Lower lobe of right lung (tissue), 2 donors: ENCODE measurements at regions not wholly inside any gene's neighbourhood (a gene's known extent, or its start where the extent isn't known, plus 50 kb on each side); places are given as distances from the start of the nearest gene placed in this dataset.

Experiments used
- ATAC-seq, 2 donors: fragments of 200-7000 bp; cut with Tn5 transposase; one replicate each; pipeline ENCODE4 v1.9.1; 2020 to 2022; ENCODE audit warnings: mild to moderate bottlenecking in 2 of 2, moderate library complexity in 2 of 2
- DNase-seq: peaks from one replicate; pipeline ENCODE4 v3.0.0-alpha.2; 2020
- H3K27ac ChIP-seq: fragments of 200-600 bp; one replicate; pipeline ENCODE4 v1.8.0; 2022
- H3K27me3 ChIP-seq: fragments of 200-600 bp; one replicate; pipeline ENCODE4 v1.8.0; 2022; ENCODE audit warnings: low read depth
- H3K36me3 ChIP-seq: fragments of 200-600 bp; one replicate; pipeline ENCODE4 v1.8.0; 2022; ENCODE audit warnings: mild to moderate bottlenecking
- H3K4me1 ChIP-seq: fragments of 200-600 bp; one replicate; pipeline ENCODE4 v1.8.0; 2022
- H3K4me3 ChIP-seq: fragments of 200-600 bp; one replicate; pipeline ENCODE4 v1.8.0; 2022; ENCODE audit warnings: mild to moderate bottlenecking
- H3K9me3 ChIP-seq: fragments of 200-600 bp; one replicate; pipeline ENCODE4 v1.8.0; 2022
- CTCF ChIP-seq: fragments of 200-600 bp; IDR thresholded peaks from one replicate; pipeline ENCODE4 v1.8.0; 2022; ENCODE audit warnings: antibody characterized with exemption, mild to moderate bottlenecking
- intact Hi-C: fragments of 100-400 bp; cut with DNase I; formaldehyde crosslinking; loops from one replicate; pipeline ENCODE4 v1.11.0; 2022
- donor health status: DM: no; HTN: yes; CAD: no; lungs with severe emphysema.

- no peaks in the 10 kb centered on the region for H3K27me3 ChIP-seq
- TF ChIP-seq CTCF = no peak
- ATAC-seq = peak; percentile 80 to 84
- H3K4me1 ChIP-seq = no peaks in the 10 kb centered on the region
- H3K9me3 ChIP-seq = no peaks in the 10 kb centered on the region
- no peaks in the 10 kb centered on the region for H3K36me3 ChIP-seq
- no peak overlapping the region for H3K4me3 ChIP-seq
- H3K27ac ChIP-seq = no peak overlapping the region
- DNase-seq = peak; percentile 49
- intact Hi-C loops = no loop called here
These were observed 212.6 kb downstream of the CLIC5 start for GRCh38 chr6:45803071-45803470.

GRCh38 chr6:45801471-45802289 lies 214.0 kb downstream of the CLIC5 start:
- no peak for TF ChIP-seq CTCF
- DNase-seq = no peak

GRCh38 chr6:45800911-45801310 lies 214.7 kb downstream of the CLIC5 start:
- ATAC-seq (no peak), DNase-seq (no peak)
- Histone ChIP-seq H3K27me3 (no peaks in the 10 kb centered on the region), H3K36me3 (no peaks in the 10 kb centered on the region), H3K4me3 (no peak overlapping the region), H3K9me3 (no peaks in the 10 kb centered on the region), H3K4me1 (no peaks in the 10 kb centered on the region), H3K27ac (no peak overlapping the region)
- no peak for TF ChIP-seq CTCF
- intact Hi-C loops = no loop called here

More at GRCh38 chr6:45801471-45802289, 214.0 kb downstream of the CLIC5 start:
- no peaks in the 10 kb centered on the region for H3K9me3 ChIP-seq
- H3K27ac ChIP-seq = no peak overlapping the region
- ATAC-seq = no peak
- no peaks in the 10 kb centered on the region for H3K4me1 ChIP-seq
- H3K36me3 ChIP-seq = no peaks in the 10 kb centered on the region
- no peaks in the 10 kb centered on the region for H3K27me3 ChIP-seq
- H3K4me3 ChIP-seq = no peak overlapping the region
- intact Hi-C loops = no loop called here

DNA sequence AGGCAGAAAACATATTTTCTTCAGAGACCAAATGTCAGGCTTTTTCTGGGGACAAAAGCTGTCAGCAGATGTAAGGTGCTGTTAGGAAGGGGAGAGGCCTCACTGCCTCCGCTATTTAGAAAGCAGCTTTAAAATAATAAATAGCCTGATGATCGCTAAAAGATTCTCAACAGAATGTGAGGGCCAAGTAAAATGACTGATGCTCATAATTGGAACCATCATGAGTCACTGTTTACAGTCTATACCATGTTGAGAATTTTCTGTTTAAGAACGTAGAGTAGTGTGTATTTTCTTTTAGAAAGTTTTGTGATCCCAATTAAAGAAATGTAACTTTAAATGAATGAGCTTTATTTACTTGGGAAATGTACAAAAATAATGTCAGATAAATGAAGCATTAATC lies 220.0 kb downstream of the CLIC5 start:
- Histone ChIP-seq H3K9me3 (no peaks in the 10 kb centered on the region), H3K36me3 (no peaks in the 10 kb centered on the region), H3K27me3 (no peaks in the 10 kb centered on the region), H3K4me3 (no peak overlapping the region), H3K27ac (no peak overlapping the region), H3K4me1 (no peaks in the 10 kb centered on the region)
- no peak for TF ChIP-seq CTCF
- ATAC-seq (no peak), DNase-seq (no peak)
- intact Hi-C loops = no loop called here

GRCh38 chr6:45794465-45794864 lies 221.2 kb downstream of the CLIC5 start:
- H3K9me3 ChIP-seq = no peaks in the 10 kb centered on the region
- H3K4me1 ChIP-seq = no peaks in the 10 kb centered on the region
- H3K36me3 ChIP-seq = no peaks in the 10 kb centered on the region
- H3K4me3 ChIP-seq = no peak overlapping the region
- H3K27ac ChIP-seq = no peak overlapping the region
- H3K27me3 ChIP-seq = no peaks in the 10 kb centered on the region
- TF ChIP-seq CTCF = no peak
- DNase-seq = no peak
- no peak for ATAC-seq
- intact Hi-C loops = no loop called here
